ENCODE measurements at regions not wholly inside any gene's neighbourhood (a gene's known extent, or its start where the extent isn't known, plus 50 kb on each side); places are given as distances from the start of the nearest gene placed in this dataset.
"Not testable (repeated sequence)": the region's sequence is repeated elsewhere in the genome, so short reads cannot be mapped to it uniquely, and the experiment has no call there.

- DNase-seq: no peak
These were observed 108.7 kb upstream of the ITGB1 start for GRCh38 chr10:33066558-33067236.

GRCh38 chr10:33065111-33065510 lies 107.1 kb upstream of the ITGB1 start:
- DNase-seq: no peak

GRCh38 chr10:33064706-33065105 lies 106.7 kb upstream of the ITGB1 start:
- DNase-seq: no peak

GRCh38 chr10:33057620-33058019 lies 99.6 kb upstream of the ITGB1 start:
- DNase-seq: no peak

GRCh38 chr10:33056828-33057596 lies 99.0 kb upstream of the ITGB1 start:
- DNase-seq: no peak

GRCh38 chr10:33055625-33056024 lies 97.6 kb upstream of the ITGB1 start:
- no peak for DNase-seq

- DNase-seq: no peak
These were observed 95.1 kb upstream of the ITGB1 start for GRCh38 chr10:33052915-33053810.

GRCh38 chr10:33052263-33052875 lies 94.3 kb upstream of the ITGB1 start:
- DNase-seq: no peak

- not testable (repeated sequence) for DNase-seq
These were observed 92.2 kb upstream of the ITGB1 start for GRCh38 chr10:33049963-33050920.

GRCh38 chr10:33048223-33048622 lies 90.2 kb upstream of the ITGB1 start:
- no peak for DNase-seq

- no peak for DNase-seq
These were observed 89.6 kb upstream of the ITGB1 start for GRCh38 chr10:33047655-33048054.

GRCh38 chr10:33046792-33047191 lies 88.8 kb upstream of the ITGB1 start:
- no peak for DNase-seq

GRCh38 chr10:33045421-33045820 lies 87.4 kb upstream of the ITGB1 start:
- DNase-seq: no peak

- no peak for DNase-seq
These were observed 84.5 kb upstream of the ITGB1 start for GRCh38 chr10:33042565-33042964.

GRCh38 chr10:33041783-33042437 lies 83.9 kb upstream of the ITGB1 start:
- DNase-seq: no peak

- DNase-seq: no peak
These were observed 82.4 kb upstream of the ITGB1 start for GRCh38 chr10:33040436-33040835.

GRCh38 chr10:33039181-33039580 lies 81.2 kb upstream of the ITGB1 start:
- no peak for DNase-seq

- DNase-seq: no peak
These were observed 80.6 kb upstream of the ITGB1 start for GRCh38 chr10:33038672-33039071.

GRCh38 chr10:33037726-33038125 lies 79.7 kb upstream of the ITGB1 start:
- DNase-seq: no peak

- no peak for DNase-seq
These were observed 78.6 kb upstream of the ITGB1 start for GRCh38 chr10:33036670-33037069.

GRCh38 chr10:33035411-33035810 lies 77.4 kb upstream of the ITGB1 start:
- DNase-seq: no peak

Data from NCI-H526 treated with DMSO at 0.1 percent for 48 hours (cell line).